NCI-H82 (cell line): ENCODE measurements at regions not wholly inside any gene's neighbourhood (a gene's known extent, or its start where the extent isn't known, plus 50 kb on each side); places are given as distances from the start of the nearest gene placed in this dataset.
A peak's percentile ranks its signal among the peaks of the same experiment; 100 is the strongest.
"Not testable (repeated sequence)": the region's sequence is repeated elsewhere in the genome, so short reads cannot be mapped to it uniquely, and the experiment has no call there.

Experiments used
- DNase-seq: peaks from one replicate; lab custom pipeline; 2025; lab: John Stamatoyannopoulos, UW

DNA sequence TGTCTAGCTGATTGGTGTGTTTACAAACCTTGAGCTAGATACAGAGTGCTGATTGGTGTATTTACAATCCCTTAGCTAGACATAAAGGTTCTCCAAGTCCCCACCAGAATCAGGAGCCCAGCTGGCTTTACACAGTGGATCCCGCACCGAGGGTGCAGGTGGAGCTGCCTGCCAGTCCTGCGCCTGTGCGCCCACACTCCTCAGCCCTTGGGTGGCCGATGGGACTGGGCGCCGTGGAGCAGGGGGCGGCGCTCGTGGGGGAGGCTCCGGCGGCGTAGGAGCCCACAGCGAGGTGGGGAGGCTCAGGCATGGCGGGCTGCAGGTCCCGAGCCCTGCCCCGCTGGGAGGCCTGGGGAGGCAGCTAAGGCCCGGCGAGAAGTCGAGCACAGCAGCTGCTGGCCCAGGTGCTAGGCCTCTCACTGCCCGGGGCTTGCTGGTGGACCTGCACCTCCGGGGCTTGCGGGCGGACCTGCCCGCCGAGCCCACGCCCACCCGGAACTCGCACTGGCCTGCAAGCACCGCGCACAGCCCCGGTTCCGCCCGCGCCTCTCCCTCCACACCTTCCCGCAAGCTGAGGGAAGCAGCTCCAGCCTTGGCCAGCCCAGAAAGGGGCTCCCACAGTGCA lies 51.0 kb upstream of the CDYL start:
- not testable (repeated sequence) for DNase-seq

DNA sequence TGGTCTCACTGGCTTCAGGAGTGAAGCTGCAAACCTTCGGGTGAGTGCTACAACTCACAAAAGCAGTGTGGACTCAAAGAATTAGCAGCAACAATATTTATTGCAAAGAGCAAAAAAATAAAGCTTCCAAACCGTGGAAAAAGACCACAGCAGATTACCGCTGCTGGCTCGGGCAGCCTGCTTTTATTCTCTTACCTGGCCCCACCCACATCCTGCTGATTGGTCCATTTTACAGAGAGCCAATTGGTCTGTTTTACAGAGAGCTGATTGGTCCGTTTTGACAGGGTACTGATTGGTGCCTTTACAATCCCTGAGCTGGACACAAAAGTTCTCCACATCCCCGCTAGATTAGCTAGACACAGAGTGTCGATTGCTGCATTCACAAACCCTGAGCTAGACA lies 51.5 kb upstream of the CDYL start:
- DNase-seq, result not testable (repeated sequence)

DNA sequence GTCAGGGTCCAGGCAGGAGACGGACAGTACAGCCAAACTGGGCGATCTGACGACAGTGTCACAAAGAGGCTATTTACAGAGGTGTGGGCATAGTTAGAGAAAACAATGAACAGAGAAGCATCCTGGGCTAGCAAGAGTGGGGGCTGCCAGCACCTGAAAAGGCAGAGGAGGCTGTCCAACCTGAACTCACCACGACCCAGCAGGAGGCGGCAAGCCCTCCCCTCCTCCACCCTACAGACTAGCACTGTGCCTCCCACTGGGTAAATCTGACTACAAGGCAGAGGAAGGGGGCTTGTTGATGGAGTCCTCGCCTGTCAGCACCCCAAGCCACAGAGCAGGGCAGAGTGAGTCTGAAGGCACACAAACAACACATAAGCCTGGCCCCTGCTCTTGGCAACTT lies 52.8 kb upstream of the CDYL start:
- no peak for DNase-seq

DNA sequence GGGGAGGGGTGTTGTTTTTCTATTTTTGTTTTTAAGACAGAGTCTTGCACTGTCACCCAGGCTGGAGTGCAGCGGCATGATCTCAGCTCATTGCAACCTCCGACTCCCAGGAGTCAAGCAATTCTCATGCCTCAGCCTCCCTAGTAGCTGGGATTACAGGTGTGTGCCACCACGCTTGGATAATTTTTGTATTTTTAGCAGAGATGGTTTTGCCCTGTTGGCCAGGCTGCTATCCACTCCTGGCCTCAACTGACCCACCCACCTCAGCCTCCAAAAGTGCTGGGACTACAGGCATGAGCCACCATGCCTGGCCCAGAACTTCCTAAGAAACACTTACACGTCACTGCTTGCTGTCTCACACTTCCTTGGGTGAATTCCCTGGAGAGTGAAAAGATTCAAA lies 54.8 kb upstream of the CDYL start:
- DNase-seq, result not testable (repeated sequence)

DNA sequence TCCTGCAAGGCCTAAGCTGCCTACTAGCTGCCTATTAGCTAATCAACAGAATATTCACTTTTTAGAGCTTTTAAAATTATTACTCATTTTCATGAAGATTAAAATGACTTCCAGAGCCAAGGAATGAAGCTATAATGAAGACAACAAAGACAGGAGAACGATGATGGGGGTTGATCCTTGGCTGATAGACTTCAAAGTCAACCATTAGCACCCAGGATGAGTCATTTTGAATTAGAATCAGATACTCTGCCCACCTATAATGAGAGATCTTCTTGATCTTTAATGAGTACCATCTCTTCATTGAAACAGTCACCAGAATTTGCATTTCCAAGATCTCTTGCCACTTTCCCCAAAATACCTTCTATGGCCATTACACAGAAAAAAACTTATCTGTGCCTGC lies 56.7 kb upstream of the CDYL start:
- no peak for DNase-seq

DNA sequence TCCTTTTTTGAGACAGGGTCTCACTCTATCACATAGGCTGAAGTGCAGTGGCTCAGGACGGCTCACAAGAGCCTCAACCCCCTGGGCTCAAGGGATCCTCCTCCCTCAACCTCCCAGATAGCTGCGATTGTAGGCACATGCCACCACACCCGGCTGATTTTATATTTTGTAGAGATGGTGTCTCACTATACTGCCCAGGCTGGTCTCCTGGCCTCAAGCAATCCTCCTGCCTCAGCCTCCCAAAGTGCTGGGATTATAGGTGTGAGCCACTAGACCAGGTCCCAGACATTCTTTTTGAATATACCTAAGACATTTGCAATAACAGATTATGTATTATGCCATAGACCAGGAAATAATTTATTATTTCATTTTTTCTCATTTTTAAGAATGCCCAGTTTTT lies 58.3 kb upstream of the CDYL start:
- no peak for DNase-seq

DNA sequence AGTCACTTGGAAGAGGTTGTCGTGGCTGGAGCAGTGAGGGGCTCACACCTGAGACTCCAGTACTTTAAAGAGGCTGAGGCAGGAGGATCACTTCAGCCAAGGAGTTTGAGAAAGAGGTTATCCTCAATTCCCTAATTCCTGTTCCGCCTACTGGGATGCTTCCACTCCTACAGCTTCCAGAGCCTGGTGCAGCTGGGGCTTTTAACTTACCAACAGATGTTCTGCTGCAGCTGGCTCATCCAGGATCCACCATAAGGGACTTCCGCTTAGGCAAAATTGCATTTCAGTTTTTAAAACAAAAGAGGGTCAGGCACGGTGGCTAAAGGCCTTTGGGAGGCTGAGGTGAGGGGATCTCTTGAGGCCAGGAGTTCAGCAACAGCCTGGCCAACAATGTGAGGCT lies 59.1 kb upstream of the CDYL start:
- peak; percentile 15 for DNase-seq

DNA sequence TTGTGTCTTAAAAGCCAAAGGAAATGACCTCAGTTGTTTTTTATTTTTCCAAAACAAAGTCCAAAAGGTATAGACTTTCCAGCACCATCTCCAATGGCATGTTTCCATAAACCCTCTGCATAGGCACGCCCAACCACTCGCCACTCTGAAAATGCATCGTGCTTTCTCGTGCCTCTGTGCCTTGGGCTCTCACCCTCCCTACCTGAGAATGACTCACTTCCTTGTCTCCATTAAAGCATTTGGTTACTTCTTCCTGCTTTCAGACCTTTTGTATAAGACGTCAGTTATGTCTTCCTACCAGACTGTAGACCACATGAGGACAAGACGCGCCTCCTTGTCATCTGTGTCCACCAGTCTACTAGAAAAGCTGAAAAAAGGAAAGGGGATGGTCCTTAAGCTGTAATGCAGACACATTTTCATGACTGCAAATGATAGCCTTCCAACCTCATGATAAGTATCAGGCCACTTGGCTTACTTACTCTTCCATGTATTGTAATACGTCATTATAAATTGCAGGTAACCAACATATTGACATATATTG lies 61.2 kb upstream of the CDYL start:
- no peak for DNase-seq

DNA sequence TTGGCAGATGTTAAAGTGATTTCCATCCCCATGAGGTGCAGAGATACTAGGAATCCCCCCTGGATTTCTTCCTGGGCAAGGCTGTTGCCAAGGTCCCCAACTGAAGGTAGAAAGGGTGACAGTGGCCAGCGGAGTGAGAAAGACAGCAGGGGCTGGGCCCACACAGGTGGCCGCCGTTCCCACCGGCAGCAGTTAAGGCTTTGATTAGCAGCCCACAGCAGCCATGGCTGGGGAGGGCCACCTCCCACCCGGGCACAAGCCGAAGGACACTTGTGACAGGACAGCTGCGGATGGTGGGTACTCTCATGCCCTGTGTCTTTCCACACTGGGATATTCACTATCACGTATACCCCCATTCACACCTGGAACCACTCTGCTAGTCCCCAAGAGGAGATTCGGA lies 63.9 kb upstream of the CDYL start:
- no peak for DNase-seq

DNA sequence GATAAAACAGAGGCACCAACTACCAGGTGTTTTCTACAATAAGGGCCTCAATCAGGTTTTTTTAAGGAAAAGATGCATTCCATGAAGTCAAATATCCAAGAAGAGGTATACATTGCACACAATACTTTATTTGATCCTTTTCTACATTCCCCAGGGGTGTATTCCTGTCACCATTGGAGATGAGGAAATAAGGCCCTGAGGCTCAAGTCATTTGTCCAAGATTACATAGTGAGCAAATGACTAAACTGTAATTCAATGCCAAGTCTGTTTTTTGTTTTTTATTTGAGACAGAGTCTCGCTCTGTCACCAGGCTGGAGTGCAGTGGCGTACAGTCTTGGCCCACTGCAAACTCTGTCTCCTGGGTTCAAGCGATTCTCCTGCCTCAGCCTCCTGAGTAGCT lies 69.2 kb upstream of the CDYL start:
- no peak for DNase-seq

DNA sequence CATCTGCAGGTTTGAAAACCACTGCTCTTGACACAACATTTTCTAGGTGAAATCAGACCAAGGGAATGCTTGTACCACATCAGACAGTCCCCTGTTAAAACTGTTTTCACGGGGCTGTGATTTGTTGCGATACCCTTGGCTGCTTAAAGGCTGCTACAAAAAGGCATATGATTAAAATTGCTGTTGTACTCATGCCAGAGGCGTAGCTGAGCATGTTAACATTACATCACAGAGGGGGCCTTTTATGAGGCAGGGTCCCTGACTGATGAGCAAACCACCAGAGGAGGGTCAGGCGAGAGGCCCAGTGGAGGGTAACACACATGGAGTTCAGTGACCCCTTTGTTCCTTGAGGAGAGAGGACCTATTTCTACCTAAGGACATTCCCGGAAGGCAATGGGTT lies 70.4 kb upstream of the CDYL start:
- DNase-seq, result no peak

DNA sequence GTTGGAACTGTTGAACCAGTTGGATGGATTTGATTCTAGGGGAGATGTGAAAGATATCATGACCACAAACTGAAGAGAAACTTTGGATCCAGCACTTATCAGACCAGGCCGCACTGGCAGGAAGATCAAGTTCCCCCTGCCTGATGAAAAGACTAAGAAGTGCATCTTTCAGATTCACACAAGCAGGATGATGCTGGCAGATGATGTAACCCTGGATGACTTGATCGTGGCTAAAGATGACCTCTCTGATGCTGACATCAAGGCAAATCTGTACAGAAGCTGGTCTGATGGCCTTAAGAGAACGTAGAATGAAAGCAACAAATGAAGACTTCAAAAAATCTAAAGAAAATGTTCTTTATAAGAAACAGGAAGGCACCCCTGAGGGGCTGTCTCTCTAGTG lies 72.8 kb upstream of the CDYL start:
- DNase-seq, result no peak

DNA sequence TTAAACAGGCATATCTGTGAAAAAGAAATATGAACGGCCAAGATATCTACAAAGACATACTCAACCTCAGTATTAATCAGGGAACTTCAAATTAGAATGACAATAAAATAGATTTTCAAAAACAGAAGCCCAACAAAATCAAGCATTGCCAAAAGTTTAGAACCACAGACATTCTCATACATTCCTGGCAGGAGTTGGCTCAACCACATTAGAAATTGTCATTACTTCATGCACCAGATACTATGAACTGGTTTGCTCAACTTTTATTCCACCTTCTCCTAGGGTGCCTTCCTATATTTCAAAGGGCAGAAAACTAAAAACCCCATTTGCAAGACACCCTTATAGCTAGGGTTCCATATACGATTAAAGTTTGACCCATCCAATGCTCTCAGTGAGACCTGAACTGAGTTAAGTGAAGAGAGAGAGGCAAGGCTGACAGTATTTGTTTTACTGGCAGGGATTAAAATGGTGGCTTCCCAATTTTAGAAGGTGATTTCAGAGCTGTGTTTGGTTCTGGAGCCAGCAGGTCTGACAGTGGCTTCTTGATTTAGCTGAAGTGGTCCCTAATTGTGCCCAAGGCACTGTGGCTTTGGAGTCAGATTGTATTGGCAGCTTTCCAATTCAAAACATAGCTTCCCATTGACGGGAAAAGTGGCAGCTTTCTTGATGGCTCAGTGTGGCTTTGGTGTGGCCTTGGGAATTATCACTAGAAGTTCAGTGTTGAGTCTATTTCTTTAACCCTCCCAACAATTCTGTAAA lies 77.1 kb upstream of the CDYL start:
- DNase-seq, result no peak

DNA sequence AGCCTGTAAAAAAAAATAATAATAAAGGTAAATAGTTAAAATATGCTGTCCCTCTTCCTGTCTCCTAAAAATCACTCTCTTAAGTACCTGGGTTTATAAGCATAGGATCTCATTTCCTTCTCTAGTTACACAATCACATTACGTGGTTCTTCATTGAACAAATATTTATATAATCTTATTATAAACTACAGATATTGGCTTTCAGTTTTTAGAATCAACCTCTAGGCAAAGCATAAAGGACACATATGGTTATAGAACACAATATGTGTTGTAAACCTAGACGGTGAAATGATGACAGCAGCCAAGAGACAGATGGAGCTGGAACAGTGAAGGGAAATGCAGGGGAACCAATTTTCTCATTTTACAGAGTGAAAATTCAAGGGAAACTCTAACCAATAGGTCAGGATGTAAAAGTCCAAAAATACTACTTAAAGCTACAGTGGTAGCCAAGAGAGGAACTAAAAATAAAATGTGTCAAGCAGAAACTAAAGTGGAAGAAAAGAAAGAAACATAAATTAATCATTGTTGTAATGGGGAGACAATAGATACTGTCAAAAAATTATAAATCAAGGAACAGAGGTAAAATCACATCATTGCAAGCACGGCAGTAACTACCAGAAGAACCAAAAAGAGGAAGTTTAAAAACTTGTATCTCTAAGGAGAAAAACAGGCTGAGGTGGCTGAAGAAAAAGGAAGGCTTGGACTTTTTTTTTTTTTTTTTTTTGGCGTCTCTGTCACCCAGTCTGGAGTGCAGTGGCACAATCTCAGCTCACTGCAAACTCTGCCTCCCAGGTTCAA lies 82.8 kb upstream of the CDYL start:
- no peak for DNase-seq

DNA sequence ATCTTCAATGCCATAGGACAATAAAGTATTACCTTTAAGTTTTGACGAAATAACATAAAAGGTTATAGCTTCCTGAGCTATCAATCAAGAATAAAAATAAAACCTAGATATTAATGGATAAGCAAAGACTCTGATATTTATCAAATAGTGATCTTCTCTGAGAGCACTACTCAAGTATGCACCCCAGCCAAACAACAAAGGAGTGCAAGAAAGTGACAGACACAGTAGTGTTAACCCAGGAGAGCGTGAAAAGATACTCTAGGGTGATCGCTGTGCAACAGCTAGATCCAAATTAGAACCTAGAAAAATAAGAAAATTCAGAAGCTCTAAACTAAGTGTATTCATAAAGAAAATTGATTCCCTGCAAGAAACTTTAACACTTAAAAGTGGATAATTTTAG lies 83.5 kb upstream of the CDYL start:
- no peak for DNase-seq

DNA sequence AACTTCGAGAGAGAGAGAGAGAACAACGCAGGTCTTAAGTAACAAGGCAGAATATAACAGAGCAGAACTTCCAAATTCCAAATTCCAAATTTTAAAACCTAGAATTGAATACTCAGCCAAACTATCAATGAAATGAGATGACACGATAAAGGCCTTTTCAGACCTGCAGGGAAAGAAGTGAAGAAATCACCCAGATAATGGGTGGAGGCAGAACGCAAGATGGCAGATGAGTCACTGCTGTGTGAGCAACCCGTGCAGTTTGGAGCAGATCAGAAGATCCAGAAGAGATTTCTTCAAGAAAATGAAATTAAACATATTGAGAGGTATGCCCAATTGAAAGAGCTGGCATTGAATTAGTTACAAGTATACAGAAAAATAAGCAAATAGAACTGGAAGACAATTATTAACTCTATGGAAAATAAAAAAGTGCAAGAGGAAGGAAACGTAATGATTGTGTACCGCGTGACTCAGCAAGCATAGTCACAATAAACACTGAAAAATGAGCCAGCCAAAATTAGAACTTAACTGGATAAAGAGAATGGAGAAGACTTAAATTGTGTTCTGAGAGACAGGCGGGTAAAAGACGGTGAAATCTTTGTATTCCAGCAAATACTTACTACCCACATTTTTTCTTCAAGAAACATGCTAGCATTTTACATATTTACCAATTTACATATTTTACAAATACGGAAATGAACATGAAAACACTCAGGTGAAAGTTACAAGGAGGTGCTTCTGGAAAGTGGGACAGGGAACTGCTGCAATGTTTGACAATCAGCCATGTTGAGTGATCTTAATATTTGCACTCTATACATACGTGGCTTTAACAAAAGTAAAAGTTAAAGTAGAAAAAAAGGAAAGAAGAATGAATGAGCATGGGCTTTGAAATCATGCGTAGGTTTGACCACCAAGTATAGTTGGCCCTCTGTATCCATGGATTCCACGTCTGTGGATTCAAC lies 87.9 kb upstream of the CDYL start:
- no peak for DNase-seq

DNA sequence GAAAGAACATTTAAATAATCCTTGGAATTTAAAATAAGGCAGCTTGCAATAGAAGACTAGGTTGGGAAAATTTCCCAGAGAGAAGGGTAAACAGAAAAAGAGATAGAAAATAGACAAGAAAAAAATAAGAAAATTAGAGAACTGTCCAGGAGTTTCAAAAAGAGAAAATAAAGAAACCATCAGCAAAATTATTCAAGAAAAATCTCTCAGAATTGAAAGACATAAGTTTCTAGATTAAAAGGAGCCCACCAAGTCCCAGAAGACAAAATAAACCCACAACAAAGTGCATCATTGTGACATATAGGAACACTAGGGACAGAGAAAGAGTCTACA lies 88.6 kb upstream of the CDYL start:
- DNase-seq, result no peak

DNA sequence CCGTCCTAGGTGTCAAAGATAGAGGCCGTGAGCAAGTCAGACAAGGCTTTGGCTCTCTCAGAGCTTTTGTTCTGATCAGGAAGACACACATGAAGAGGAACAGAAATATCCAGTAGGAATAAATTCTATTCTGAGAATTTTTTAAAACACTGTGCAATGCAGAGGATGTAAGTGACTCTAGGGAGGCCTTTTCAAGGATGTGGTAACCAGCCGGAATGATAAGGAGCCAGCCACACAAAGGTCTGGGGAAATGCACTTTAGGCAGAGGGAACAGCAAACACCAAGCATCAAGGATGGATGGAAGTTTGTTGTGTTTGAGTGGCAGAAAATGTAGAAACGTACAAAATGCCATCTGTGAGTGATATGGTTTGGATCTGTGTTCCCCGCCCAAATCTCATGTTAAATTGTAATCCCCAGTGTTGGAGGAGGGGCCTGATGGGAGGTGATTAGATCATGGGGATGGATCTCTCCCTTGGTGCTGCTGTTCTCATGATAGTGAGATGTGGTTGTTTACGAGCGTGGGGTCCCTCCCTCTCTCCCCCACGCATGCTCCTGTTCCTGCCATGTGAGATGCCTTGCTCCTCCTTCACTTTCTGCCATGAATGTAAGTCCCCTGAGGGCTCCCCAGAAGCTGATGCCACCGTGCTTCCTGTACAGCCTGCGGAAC lies 93.6 kb upstream of the CDYL start:
- no peak for DNase-seq

DNA sequence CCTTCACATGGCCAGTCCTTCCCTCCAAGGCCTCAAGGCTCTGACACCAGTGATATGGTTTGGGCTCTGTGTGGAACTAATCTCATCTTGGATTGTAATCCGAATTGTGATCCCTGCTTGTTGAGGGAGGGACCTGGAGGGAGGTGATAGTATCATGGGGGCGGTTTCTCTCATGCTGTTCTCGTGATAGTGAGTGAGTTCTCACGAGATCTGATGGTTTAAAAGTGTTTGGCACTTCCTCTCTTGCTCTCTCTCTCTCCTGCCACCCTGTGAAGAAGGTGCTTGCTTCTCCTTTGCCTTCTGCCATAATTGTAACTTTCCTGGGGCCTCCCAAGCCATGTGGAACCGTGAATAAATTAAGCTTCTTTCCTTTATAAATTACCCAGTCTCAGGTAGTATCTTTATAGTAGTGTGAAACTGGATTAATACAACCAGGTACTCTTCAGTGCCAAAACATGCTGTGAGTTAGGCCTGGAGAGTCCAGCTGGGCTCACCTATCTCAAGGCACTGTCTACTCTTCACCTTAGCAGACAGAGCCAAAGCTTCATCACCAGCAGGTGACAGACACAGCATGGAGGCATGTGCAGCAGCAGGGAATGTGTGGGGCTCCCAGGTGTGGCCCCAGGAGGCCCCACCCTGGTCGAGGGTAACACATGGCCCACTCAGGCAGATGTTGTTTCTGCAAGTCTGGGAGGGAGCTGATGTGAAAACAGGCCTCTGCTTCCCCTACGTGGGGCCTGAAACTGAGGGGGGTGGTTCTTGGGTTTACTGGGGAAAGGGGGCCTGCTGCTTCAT lies 97.5 kb upstream of the CDYL start:
- DNase-seq, result peak; percentile 5

DNA sequence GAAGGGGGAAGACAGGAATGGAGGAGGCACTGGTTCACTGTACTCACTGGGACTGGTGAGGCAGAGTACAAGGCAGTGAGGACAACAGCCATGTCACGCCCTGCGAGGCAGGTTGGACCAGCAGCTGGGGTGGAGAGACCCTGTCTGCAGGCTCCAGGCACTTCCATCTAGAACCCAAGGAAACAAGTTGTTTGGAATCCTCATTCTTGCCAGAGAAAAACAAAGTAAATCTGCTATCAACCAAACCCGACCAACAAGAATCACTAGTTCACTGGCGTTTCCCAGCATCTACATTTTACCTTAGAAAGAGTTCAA lies 98.5 kb upstream of the CDYL start:
- no peak for DNase-seq
